Lower leg skin (tissue), 4 donors: ENCODE measurements at regions not wholly inside any gene's neighbourhood (a gene's known extent, or its start where the extent isn't known, plus 50 kb on each side); places are given as distances from the start of the nearest gene placed in this dataset.

Experiments
- DNase-seq, 2 donors: peaks; one replicate each; pipeline ENCODE4 v3.0.0-alpha.2; 2019; ENCODE audit warnings: low spot score in 2 of 2
- H3K4me3 ChIP-seq: fragments of 200-600 bp; sonication (generic); 2 replicates; pipeline ENCODE4 v1.5.1; 2017; ENCODE audit warnings: mild to moderate bottlenecking, low read depth; ENCODE audit not compliant: poor library complexity, severe bottlenecking
- CTCF ChIP-seq, 3 donors: fragments of 450-650 bp; IDR thresholded peaks; one replicate each; pipeline ENCODE4 v1.5.1; 2016; ENCODE audit warnings: antibody characterized with exemption in 3 of 3, mild to moderate bottlenecking in 3 of 3, moderate library complexity in 2 of 3
- POLR2A ChIP-seq, 2 donors: fragments of 450-650 bp; IDR thresholded peaks; one replicate each; pipeline ENCODE4 v1.6.1; 2016 to 2017; ENCODE audit warnings: antibody characterized with exemption in 2 of 2, mild to moderate bottlenecking in 1 of 2, moderate library complexity in 1 of 2
- WGBS, 2 donors: methylation state at CpG; one replicate each; pipeline ENCODE4 v1.1.5; 2018; 5-methylcytosine and 5-hydroxymethylcytosine counted together
- intact Hi-C: fragments of 100-400 bp; cut with DNase I; formaldehyde crosslinking; loops from one replicate; pipeline ENCODE4 v1.15.0; 2023; ENCODE audit warnings: low total_unique reads

GRCh38 chr13:61770681-61771080, 355.0 kb upstream of the PCDH20 start:
- no peak for DNase-seq
- TF ChIP-seq CTCF (IDR thresholded peaks at IDR 0.05) (no peak), POLR2A (IDR thresholded peaks at IDR 0.05) (no peak)
- WGBS, 2 donors: 39 to 72% methylated on average over 4 of the region's 4 CpGs
- intact Hi-C loops: no loop called here
- H3K4me3 ChIP-seq: no peak overlapping the region

- TF ChIP-seq POLR2A (IDR thresholded peaks at IDR 0.05): no peak
- no peak for TF ChIP-seq CTCF (IDR thresholded peaks at IDR 0.05)
- intact Hi-C loops: no loop called here
- 79% methylated on average over 2 of the region's 2 CpGs for WGBS, 2 donors
- H3K4me3 ChIP-seq: no peak overlapping the region
- no peak for DNase-seq
Measured at GRCh38 chr13:61768175-61768574, 352.5 kb upstream of the PCDH20 start.

GRCh38 chr13:61766667-61767058, 351.0 kb upstream of the PCDH20 start:
- no peak overlapping the region for H3K4me3 ChIP-seq
- WGBS, 2 donors: 78 to 92% methylated on average over 11 of the region's 11 CpGs
- intact Hi-C loops: no loop called here
- DNase-seq: no peak
- no peak for TF ChIP-seq POLR2A (IDR thresholded peaks at IDR 0.05)
- TF ChIP-seq CTCF (IDR thresholded peaks at IDR 0.05): no peak

- intact Hi-C loops: no loop called here
- no peak overlapping the region for H3K4me3 ChIP-seq
Measured at GRCh38 chr13:61765940-61766666, 350.5 kb upstream of the PCDH20 start.

GRCh38 chr13:61765181-61765742, 349.6 kb upstream of the PCDH20 start:
- intact Hi-C loops: no loop called here
- H3K4me3 ChIP-seq: no peak overlapping the region
- DNase-seq: no peak
- WGBS, 2 donors: 74 to 83% methylated on average over 13 to 16 of the region's 16 CpGs
- TF ChIP-seq CTCF (IDR thresholded peaks at IDR 0.05) (no peak), POLR2A (IDR thresholded peaks at IDR 0.05) (no peak)

More at GRCh38 chr13:61765940-61766666, 350.5 kb upstream of the PCDH20 start:
- DNase-seq: no peak
- 81 to 91% methylated on average over 13 to 14 of the region's 14 CpGs for WGBS, 2 donors
- TF ChIP-seq CTCF (IDR thresholded peaks at IDR 0.05) (no peak), POLR2A (IDR thresholded peaks at IDR 0.05) (no peak)
